ENCODE measurements at regions not wholly inside any gene's neighbourhood (a gene's known extent, or its start where the extent isn't known, plus 50 kb on each side); places are given as distances from the start of the nearest gene placed in this dataset.
"Not testable (repeated sequence)": the region's sequence is repeated elsewhere in the genome, so short reads cannot be mapped to it uniquely, and the experiment has no call there.

- no peak for DNase-seq
Measured at GRCh38 chr6:113662093-113662665, 195.0 kb upstream of the MARCKS start.

- DNase-seq, result no peak
Measured at GRCh38 chr6:113662688-113663333, 194.3 kb upstream of the MARCKS start.

GRCh38 chr6:113664909-113665308 is 192.2 kb upstream of the MARCKS start:
- no peak for DNase-seq

GRCh38 chr6:113668641-113669408 is 188.3 kb upstream of the MARCKS start:
- DNase-seq, result no peak

- DNase-seq, result no peak
Measured at GRCh38 chr6:113669606-113670005, 187.5 kb upstream of the MARCKS start.

- peak in 1 of 2 donors; percentile 4 for DNase-seq
Measured at GRCh38 chr6:113671421-113671820, 185.7 kb upstream of the MARCKS start.

- no peak for DNase-seq
Measured at GRCh38 chr6:113672491-113673149, 184.5 kb upstream of the MARCKS start.

GRCh38 chr6:113674075-113674474 is 183.1 kb upstream of the MARCKS start:
- no peak for DNase-seq

GRCh38 chr6:113676057-113676456 is 181.1 kb upstream of the MARCKS start:
- DNase-seq, result no peak

GRCh38 chr6:113676968-113677367 is 180.2 kb upstream of the MARCKS start:
- no peak for DNase-seq

- DNase-seq, result no peak
Measured at GRCh38 chr6:113679051-113679450, 178.1 kb upstream of the MARCKS start.

GRCh38 chr6:113680301-113680700 is 176.8 kb upstream of the MARCKS start:
- DNase-seq, result no peak

GRCh38 chr6:113683968-113684367 is 173.2 kb upstream of the MARCKS start:
- DNase-seq, result no peak

- no peak for DNase-seq
Measured at GRCh38 chr6:113684382-113684901, 172.7 kb upstream of the MARCKS start.

GRCh38 chr6:113686049-113686448 is 171.1 kb upstream of the MARCKS start:
- no peak for DNase-seq

- not testable (repeated sequence) for DNase-seq
Measured at GRCh38 chr6:113689620-113690019, 167.5 kb upstream of the MARCKS start.

- no peak for DNase-seq
Measured at GRCh38 chr6:113690281-113691259, 166.6 kb upstream of the MARCKS start.

- no peak for DNase-seq
Measured at GRCh38 chr6:113691260-113691656, 165.9 kb upstream of the MARCKS start.

- DNase-seq, result no peak
Measured at GRCh38 chr6:113693851-113694250, 163.3 kb upstream of the MARCKS start.

- DNase-seq, result no peak
Measured at GRCh38 chr6:113694278-113695077, 162.7 kb upstream of the MARCKS start.

- no peak for DNase-seq
Measured at GRCh38 chr6:113695516-113695915, 161.6 kb upstream of the MARCKS start.
